Kidney (tissue), 13 donors: ENCODE measurements at regions not wholly inside any gene's neighbourhood (a gene's known extent, or its start where the extent isn't known, plus 50 kb on each side); places are given as distances from the start of the nearest gene placed in this dataset.
"Not testable (repeated sequence)": the region's sequence is repeated elsewhere in the genome, so short reads cannot be mapped to it uniquely, and the experiment has no call there.

Experiments used
- DNase-seq, 5 donors: peaks; one replicate each; pipeline ENCODE4 v3.0.0-alpha.2; 2013 to 2020
- FAIRE-seq: peaks from 2 replicates; lab custom pipeline; 2012; peaks lifted over from hg19 to GRCh38; lab: Jason Lieb, UNC
- H3K27ac ChIP-seq, 2 donors: one replicate each; pipeline ENCODE4 v1.7.0; 2013; ENCODE audit warnings: low read depth in 2 of 2, low read length in 2 of 2, inconsistent platforms in 1 of 2
- H3K27me3 ChIP-seq: one replicate; pipeline ENCODE4 v1.7.1; 2013; ENCODE audit warnings: low read length, inconsistent platforms; ENCODE audit not compliant: control insufficient read depth, insufficient read depth
- H3K36me3 ChIP-seq, 3 donors: one replicate each; pipeline versions ENCODE4 v1.7.0 to v1.7.1; 2013; ENCODE audit warnings: low read length in 3 of 3, control low read depth in 1 of 3, inconsistent platforms in 1 of 3; ENCODE audit not compliant: insufficient read depth in 3 of 3, control insufficient read depth in 2 of 3
- H3K4me1 ChIP-seq, 3 donors: one replicate each; pipeline versions ENCODE4 v1.7.0 to v1.7.1; 2013; ENCODE audit warnings: low read length in 3 of 3, inconsistent platforms in 1 of 3, low read depth in 1 of 3; ENCODE audit not compliant: control insufficient read depth in 2 of 3, insufficient read depth in 2 of 3
- H3K4me3 ChIP-seq, 3 donors: one replicate each; pipeline versions ENCODE4 v1.7.0 to v1.8.1; 2013; ENCODE audit warnings: low read length in 3 of 3, control low read depth in 1 of 3, inconsistent platforms in 1 of 3
- H3K9ac ChIP-seq, 3 donors: one replicate each; pipeline versions ENCODE4 v1.7.0 to v1.7.1; 2013; ENCODE audit warnings: low read length in 3 of 3, control low read depth in 1 of 3, inconsistent platforms in 1 of 3
- H3K9me3 ChIP-seq, 3 donors: one replicate each; pipeline versions ENCODE4 v1.7.0 to v1.7.1; 2013; ENCODE audit warnings: low read length in 3 of 3, control low read depth in 1 of 3, inconsistent platforms in 1 of 3; ENCODE audit not compliant: control insufficient read depth in 2 of 3, insufficient read depth in 1 of 3
- intact Hi-C: fragments of 100-400 bp; cut with DNase I; formaldehyde crosslinking; loops from one replicate; pipeline ENCODE4 v1.11.1; 2022
- TF ChIP-seq, protein P1 (sequence below): IDR thresholded peaks from 3 replicates; pipeline ENCODE4 v1.5.1; 2012; ENCODE audit warnings: mild to moderate bottlenecking, moderate library complexity, borderline replicate concordance; ENCODE audit not compliant: insufficient read depth; ENCODE audit errors: extremely low read depth
- donor health status: control.
- donor health status: control.
- donor health status: control.
- donor health status: control.
- donor health status: control.
- donor health status: DM: yes; HTN: yes; CAD: no.
- donor health status: Normal renal cell carcinoma (clear cell type).

- no peaks in the 10 kb centered on the region for H3K27me3 ChIP-seq
- no peaks in the 10 kb centered on the region for H3K36me3 ChIP-seq
- H3K9me3 ChIP-seq, result no peaks in the 10 kb centered on the region
- no peak overlapping the region for H3K4me3 ChIP-seq
- no peak overlapping the region for H3K9ac ChIP-seq
- TF ChIP-seq, protein P1, sequence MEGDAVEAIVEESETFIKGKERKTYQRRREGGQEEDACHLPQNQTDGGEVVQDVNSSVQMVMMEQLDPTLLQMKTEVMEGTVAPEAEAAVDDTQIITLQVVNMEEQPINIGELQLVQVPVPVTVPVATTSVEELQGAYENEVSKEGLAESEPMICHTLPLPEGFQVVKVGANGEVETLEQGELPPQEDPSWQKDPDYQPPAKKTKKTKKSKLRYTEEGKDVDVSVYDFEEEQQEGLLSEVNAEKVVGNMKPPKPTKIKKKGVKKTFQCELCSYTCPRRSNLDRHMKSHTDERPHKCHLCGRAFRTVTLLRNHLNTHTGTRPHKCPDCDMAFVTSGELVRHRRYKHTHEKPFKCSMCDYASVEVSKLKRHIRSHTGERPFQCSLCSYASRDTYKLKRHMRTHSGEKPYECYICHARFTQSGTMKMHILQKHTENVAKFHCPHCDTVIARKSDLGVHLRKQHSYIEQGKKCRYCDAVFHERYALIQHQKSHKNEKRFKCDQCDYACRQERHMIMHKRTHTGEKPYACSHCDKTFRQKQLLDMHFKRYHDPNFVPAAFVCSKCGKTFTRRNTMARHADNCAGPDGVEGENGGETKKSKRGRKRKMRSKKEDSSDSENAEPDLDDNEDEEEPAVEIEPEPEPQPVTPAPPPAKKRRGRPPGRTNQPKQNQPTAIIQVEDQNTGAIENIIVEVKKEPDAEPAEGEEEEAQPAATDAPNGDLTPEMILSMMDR, result no peak
- H3K4me1 ChIP-seq, result no peaks in the 10 kb centered on the region
- intact Hi-C loops, result no loop called here
- no peak for DNase-seq
- H3K27ac ChIP-seq, result no peak overlapping the region
- FAIRE-seq, result no peak
These were observed 669.4 kb downstream of the TFAP2A start for GRCh38 chr6:9745476-9745875.

DNA sequence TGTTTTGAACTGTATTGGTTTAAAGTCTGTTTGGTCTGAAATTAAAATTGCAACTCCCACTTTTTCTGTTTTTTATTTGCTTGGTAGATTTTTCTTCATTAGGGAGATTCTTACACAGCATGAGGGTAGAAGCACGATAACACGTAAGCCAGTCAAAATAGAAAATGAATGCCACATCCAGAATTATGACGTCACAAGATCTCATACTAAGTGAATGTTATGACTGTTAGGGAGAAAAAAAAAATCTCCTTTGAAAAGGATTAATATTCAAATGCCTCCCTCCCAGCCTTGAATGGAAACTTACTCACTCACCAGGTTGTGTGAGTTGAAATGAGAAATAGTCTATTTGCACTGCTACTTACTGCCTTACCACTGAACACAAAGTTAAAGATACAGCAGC, 670.8 kb downstream of the TFAP2A start:
- Histone ChIP-seq H3K27ac (no peak overlapping the region), H3K36me3 (no peaks in the 10 kb centered on the region), H3K9me3 (no peaks in the 10 kb centered on the region), H3K4me1 (no peaks in the 10 kb centered on the region), H3K4me3 (no peak overlapping the region), H3K27me3 (no peaks in the 10 kb centered on the region), H3K9ac (no peak overlapping the region)
- intact Hi-C loops, result no loop called here
- no peak for FAIRE-seq
- TF ChIP-seq, protein P1, result no peak
- DNase-seq, result no peak

- intact Hi-C loops, result no loop called here
- peak in 2 of 5 donors; percentile 29 to 58 for DNase-seq
- Histone ChIP-seq H3K27ac (no peak overlapping the region), H3K36me3 (no peaks in the 10 kb centered on the region), H3K27me3 (no peaks in the 10 kb centered on the region), H3K9me3 (no peaks in the 10 kb centered on the region), H3K4me3 (no peak overlapping the region), H3K4me1 (no peaks in the 10 kb centered on the region), H3K9ac (no peak overlapping the region)
- FAIRE-seq, result no peak
- TF ChIP-seq, protein P1, result no peak
These were observed 682.8 kb downstream of the TFAP2A start for GRCh38 chr6:9732056-9732455.

DNA sequence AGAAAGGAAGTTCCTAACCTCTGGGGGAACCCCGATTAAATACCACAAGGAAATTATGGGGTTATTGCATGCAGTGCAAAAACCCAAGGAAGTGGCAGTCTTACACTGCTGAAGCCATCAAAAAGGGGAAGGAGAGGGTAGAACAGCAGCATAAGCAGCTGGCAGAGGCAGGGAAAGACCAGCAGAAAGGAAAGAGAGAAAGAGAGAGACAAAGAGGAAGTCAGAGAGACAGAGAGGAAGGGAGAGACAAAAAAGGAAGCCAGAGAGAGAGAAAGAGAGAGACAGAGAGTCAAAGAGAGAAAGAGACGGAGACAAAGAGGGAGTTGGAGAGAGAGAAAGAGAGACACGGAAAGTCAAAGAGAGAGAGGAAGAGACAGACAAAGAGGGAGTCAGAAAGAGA, 689.1 kb downstream of the TFAP2A start:
- FAIRE-seq, H3K27me3 ChIP-seq, DNase-seq, H3K36me3 ChIP-seq, H3K27ac ChIP-seq, H3K9me3 ChIP-seq, H3K4me1 ChIP-seq, H3K9ac ChIP-seq, H3K4me3 ChIP-seq, intact Hi-C loops: not testable (repeated sequence)
